ENCODE measurements at regions not wholly inside any gene's neighbourhood (a gene's known extent, or its start where the extent isn't known, plus 50 kb on each side); places are given as distances from the start of the nearest gene placed in this dataset.

- TF ChIP-seq LEF1 (IDR thresholded peaks at IDR 0.05; ENCODE audit: borderline replicate concordance) = no peak
- no peak for TF ChIP-seq SP1 (IDR thresholded peaks at IDR 0.05)
- no peak for TF ChIP-seq FOXK2 (IDR thresholded peaks at IDR 0.05)
- TF ChIP-seq FOXA1 (IDR thresholded peaks at IDR 0.05) = no peak
- no peak for TF ChIP-seq NFRKB (IDR thresholded peaks at IDR 0.05)
- no peak for TF ChIP-seq TARDBP (IDR thresholded peaks at IDR 0.05)
- TF ChIP-seq ZNF384 (IDR thresholded peaks at IDR 0.05) = no peak
- no peak for TF ChIP-seq BHLHE40 (IDR thresholded peaks at IDR 0.05; ENCODE audit: borderline replicate concordance)
- TF ChIP-seq, protein P1, sequence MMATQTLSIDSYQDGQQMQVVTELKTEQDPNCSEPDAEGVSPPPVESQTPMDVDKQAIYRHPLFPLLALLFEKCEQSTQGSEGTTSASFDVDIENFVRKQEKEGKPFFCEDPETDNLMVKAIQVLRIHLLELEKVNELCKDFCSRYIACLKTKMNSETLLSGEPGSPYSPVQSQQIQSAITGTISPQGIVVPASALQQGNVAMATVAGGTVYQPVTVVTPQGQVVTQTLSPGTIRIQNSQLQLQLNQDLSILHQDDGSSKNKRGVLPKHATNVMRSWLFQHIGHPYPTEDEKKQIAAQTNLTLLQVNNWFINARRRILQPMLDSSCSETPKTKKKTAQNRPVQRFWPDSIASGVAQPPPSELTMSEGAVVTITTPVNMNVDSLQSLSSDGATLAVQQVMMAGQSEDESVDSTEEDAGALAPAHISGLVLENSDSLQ (IDR thresholded peaks at IDR 0.05) = no peak
- no peak for TF ChIP-seq SUZ12 (IDR thresholded peaks at IDR 0.05)
- no peak for TF ChIP-seq FOXM1 (IDR thresholded peaks at IDR 0.05; ENCODE audit: borderline replicate concordance)
- TF ChIP-seq ARNT (IDR thresholded peaks at IDR 0.05) = no peak
- TF ChIP-seq CTBP1 (IDR thresholded peaks at IDR 0.05; ENCODE audit: borderline replicate concordance) = no peak
Measured at GRCh38 chr2:240363746-240364581, 71.5 kb upstream of the GPC1 start.
